Activated CD8-positive, alpha-beta T cell treated with anti-CD3 and anti-CD28 coated beads for 36 hours (primary cell): ENCODE measurements at regions not wholly inside any gene's neighbourhood (a gene's known extent, or its start where the extent isn't known, plus 50 kb on each side); places are given as distances from the start of the nearest gene placed in this dataset.

ENCODE experiments used
- ATAC-seq: fragments of 200-7000 bp; cut with Tn5 transposase; one replicate; pipeline ENCODE4 v1.10.0; 2021; ENCODE audit warnings: mild to moderate bottlenecking, moderate library complexity
- CTCF ChIA-PET: fragments of 350-600 bp; sonication (Branson Sonifier 250); formaldehyde crosslinking; loops from one replicate; lab custom pipeline; 2021; ENCODE audit warnings: antibody characterized with exemption; lab: Charles Lee
- POLR2A ChIA-PET: fragments of 350-600 bp; sonication (Branson Sonifier 250); formaldehyde crosslinking; loops from one replicate; lab custom pipeline; 2021; ENCODE audit warnings: antibody characterized with exemption; lab: Charles Lee
- DNase-seq: peaks from one replicate; pipeline ENCODE4 v3.0.0-alpha.2; 2020
- H3K27ac Mint-ChIP-seq: one replicate; pipeline ENCODE4 v1.8.0; 2021; ENCODE audit warnings: mild to moderate bottlenecking, mixed read lengths
- H3K27me3 Mint-ChIP-seq: one replicate; pipeline ENCODE4 v1.8.0; 2021; ENCODE audit warnings: mixed read lengths
- H3K36me3 Mint-ChIP-seq: one replicate; pipeline ENCODE4 v1.8.0; 2021; ENCODE audit warnings: low read depth, mixed read lengths
- H3K4me1 Mint-ChIP-seq: one replicate; pipeline ENCODE4 v1.8.0; 2021; ENCODE audit warnings: low read depth, mixed read lengths
- H3K4me3 Mint-ChIP-seq: one replicate; pipeline ENCODE4 v1.8.0; 2021; ENCODE audit warnings: mild to moderate bottlenecking, moderate library complexity, mixed read lengths
- H3K9me3 Mint-ChIP-seq: one replicate; pipeline ENCODE4 v1.8.0; 2021; ENCODE audit warnings: mixed read lengths
- intact Hi-C: fragments of 100-400 bp; cut with micrococcal nuclease; formaldehyde crosslinking; loops from one replicate; pipeline ENCODE4 v1.10.0; 2022
- TF ChIP-seq, protein P1 (sequence below): fragments of 200-600 bp; IDR thresholded peaks from one replicate; pipeline ENCODE4 v1.8.0; 2022; ENCODE audit warnings: antibody characterized with exemption, mild to moderate bottlenecking

GRCh38 chr12:107484941-107485340, 200.7 kb upstream of the PWP1 start:
- Mint-ChIP-seq H3K4me3 (no peak overlapping the region), H3K27ac (no peak overlapping the region), H3K36me3 (no peaks in the 10 kb centered on the region), H3K9me3 (no peaks in the 10 kb centered on the region), H3K27me3 (no peaks in the 10 kb centered on the region), H3K4me1 (peaks cover 40% of the 10 kb centered on the region)
- TF ChIP-seq, protein P1, sequence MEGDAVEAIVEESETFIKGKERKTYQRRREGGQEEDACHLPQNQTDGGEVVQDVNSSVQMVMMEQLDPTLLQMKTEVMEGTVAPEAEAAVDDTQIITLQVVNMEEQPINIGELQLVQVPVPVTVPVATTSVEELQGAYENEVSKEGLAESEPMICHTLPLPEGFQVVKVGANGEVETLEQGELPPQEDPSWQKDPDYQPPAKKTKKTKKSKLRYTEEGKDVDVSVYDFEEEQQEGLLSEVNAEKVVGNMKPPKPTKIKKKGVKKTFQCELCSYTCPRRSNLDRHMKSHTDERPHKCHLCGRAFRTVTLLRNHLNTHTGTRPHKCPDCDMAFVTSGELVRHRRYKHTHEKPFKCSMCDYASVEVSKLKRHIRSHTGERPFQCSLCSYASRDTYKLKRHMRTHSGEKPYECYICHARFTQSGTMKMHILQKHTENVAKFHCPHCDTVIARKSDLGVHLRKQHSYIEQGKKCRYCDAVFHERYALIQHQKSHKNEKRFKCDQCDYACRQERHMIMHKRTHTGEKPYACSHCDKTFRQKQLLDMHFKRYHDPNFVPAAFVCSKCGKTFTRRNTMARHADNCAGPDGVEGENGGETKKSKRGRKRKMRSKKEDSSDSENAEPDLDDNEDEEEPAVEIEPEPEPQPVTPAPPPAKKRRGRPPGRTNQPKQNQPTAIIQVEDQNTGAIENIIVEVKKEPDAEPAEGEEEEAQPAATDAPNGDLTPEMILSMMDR = no peak
- intact Hi-C loops = no loop called here
- no peak for DNase-seq
- CTCF ChIA-PET = no interaction called here
- POLR2A ChIA-PET = no interaction called here
- no peak for ATAC-seq

GRCh38 chr12:107485731-107486130, 199.9 kb upstream of the PWP1 start:
- H3K36me3 Mint-ChIP-seq = no peaks in the 10 kb centered on the region
- H3K27me3 Mint-ChIP-seq = no peaks in the 10 kb centered on the region
- ChIA-PET CTCF (no interaction called here), POLR2A (no interaction called here)
- H3K4me3 Mint-ChIP-seq = no peak overlapping the region
- H3K9me3 Mint-ChIP-seq = no peaks in the 10 kb centered on the region
- no peak for ATAC-seq
- TF ChIP-seq, protein P1 = no peak
- H3K4me1 Mint-ChIP-seq = peaks cover 40% of the 10 kb centered on the region
- no peak for DNase-seq
- intact Hi-C loops = no loop called here
- no peak overlapping the region for H3K27ac Mint-ChIP-seq

DNA sequence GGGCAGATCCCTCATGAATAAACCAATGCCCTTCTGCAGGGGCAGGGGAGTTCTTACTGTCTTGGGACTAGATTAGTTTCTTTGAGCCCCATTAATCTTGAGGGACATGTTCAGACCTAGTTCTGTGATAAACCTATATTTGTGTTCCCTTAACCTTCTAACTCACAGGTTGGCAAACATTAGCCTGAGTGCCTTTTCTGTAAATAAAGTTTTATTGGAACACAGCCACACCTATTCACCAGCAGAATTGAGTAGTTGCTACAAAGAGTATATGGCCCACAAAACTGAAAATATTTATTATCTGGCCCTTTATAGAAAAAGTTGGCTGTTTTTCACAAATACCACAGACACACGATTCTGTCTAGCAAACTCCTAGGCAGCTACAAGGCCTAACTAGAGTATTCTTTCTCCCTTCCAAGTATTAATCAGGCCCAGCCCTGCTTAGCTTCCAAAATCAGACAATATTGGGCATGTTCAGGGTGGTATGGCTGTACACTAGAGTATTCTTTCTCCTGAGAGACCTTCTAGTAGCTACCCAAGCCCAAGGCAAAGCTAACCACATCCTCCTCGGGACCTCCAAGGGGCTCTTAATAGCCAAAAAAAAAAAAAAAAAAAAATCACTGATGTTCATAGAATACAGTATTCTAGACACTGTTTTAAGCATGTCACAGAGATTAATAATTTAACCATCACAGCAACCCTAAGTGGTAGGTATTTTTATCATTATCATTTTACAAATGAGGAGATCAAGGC, 199.3 kb upstream of the PWP1 start:
- no peaks in the 10 kb centered on the region for H3K9me3 Mint-ChIP-seq
- ChIA-PET CTCF (no interaction called here), POLR2A (no interaction called here)
- DNase-seq (no peak), ATAC-seq (no peak)
- intact Hi-C loops = no loop called here
- H3K27ac Mint-ChIP-seq = no peak overlapping the region
- no peaks in the 10 kb centered on the region for H3K27me3 Mint-ChIP-seq
- H3K36me3 Mint-ChIP-seq = no peaks in the 10 kb centered on the region
- H3K4me3 Mint-ChIP-seq = no peak overlapping the region
- peaks cover 43% of the 10 kb centered on the region for H3K4me1 Mint-ChIP-seq
- TF ChIP-seq, protein P1 = no peak

DNA sequence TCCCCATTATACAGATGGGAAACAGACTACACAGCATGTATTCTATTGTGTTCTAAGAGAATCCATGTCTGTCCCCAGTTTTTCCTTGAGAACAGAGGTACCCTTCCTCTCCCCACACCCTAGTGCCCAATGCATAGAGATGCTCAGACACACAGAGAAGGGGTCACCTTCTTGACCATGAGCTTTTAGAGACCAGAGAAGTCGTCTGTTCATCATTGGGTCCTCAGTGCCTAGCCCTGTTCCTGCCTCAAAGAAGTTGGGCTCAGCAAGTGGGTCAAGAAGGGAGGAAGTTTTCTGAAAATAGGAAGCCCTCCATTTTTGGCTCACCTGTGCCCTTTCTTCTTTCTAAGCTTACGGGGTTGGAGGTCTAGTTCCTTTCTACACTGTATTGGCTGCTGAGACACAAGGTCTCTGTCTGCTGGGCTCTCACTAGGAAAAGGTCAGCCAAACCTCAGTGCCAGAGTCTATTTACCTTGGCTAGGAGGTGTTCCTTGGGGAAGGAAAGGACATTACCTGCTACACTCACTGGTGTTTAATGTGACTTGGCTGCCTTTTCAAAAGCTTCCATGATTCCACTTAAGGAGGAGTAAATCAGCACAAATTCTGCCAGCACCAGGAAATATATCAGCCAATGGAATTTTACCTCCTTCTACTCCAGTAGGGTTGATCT, 198.5 kb upstream of the PWP1 start:
- CTCF ChIA-PET = interaction anchor here (1.0 kb wide), 1 partner anchor 355 kb away, joined by 4 read pairs; no protein-coding TSS in a partner anchor
- no peaks in the 10 kb centered on the region for H3K27me3 Mint-ChIP-seq
- H3K9me3 Mint-ChIP-seq = no peaks in the 10 kb centered on the region
- peaks cover 49% of the 10 kb centered on the region for H3K4me1 Mint-ChIP-seq
- DNase-seq (no peak), ATAC-seq (no peak)
- TF ChIP-seq, protein P1 = no peak
- H3K36me3 Mint-ChIP-seq = no peaks in the 10 kb centered on the region
- intact Hi-C loops = no loop called here
- no peak overlapping the region for H3K27ac Mint-ChIP-seq
- H3K4me3 Mint-ChIP-seq = no peak overlapping the region
- POLR2A ChIA-PET = no interaction called here

- intact Hi-C loops = no loop called here
- Mint-ChIP-seq H3K4me1 (peaks cover 60% of the 10 kb centered on the region), H3K27me3 (no peaks in the 10 kb centered on the region), H3K27ac (no peak overlapping the region), H3K4me3 (no peak overlapping the region), H3K36me3 (no peaks in the 10 kb centered on the region), H3K9me3 (no peaks in the 10 kb centered on the region)
- TF ChIP-seq, protein P1 = no peak
- ATAC-seq (no peak), DNase-seq (no peak)
- ChIA-PET POLR2A (no interaction called here), CTCF (no interaction called here)
Observed at GRCh38 chr12:107488666-107489065, 196.9 kb upstream of the PWP1 start.
